NB4 (cell line): ENCODE measurements at regions not wholly inside any gene's neighbourhood (a gene's known extent, or its start where the extent isn't known, plus 50 kb on each side); places are given as distances from the start of the nearest gene placed in this dataset.
"Not testable (repeated sequence)": the region's sequence is repeated elsewhere in the genome, so short reads cannot be mapped to it uniquely, and the experiment has no call there.

Source experiments
- DNase-seq: peaks from one replicate; pipeline ENCODE4 v3.0.0; 2010; ENCODE audit warnings: low read depth
- H3K4me3 ChIP-seq: one replicate; pipeline ENCODE4 v1.5.1; 2011; ENCODE audit warnings: mild to moderate bottlenecking, low read depth, low read length, moderate library complexity
- MYC ChIP-seq: IDR thresholded peaks from 2 replicates; pipeline ENCODE4 v1.6.1; 2011; ENCODE audit warnings: low read depth, low read length
- POLR2A ChIP-seq: IDR thresholded peaks from 2 replicates; pipeline ENCODE4 v1.6.1; 2011; ENCODE audit warnings: mild to moderate bottlenecking; ENCODE audit not compliant: insufficient read length; ENCODE audit errors: extremely low read depth
- TF ChIP-seq, protein P1 (sequence below): IDR thresholded peaks from one replicate; pipeline ENCODE4 v1.5.1; 2012; ENCODE audit warnings: low read depth, low read length
- TF ChIP-seq, protein P2 (sequence below): IDR thresholded peaks from 2 replicates; pipeline ENCODE4 v1.6.1; 2011; ENCODE audit warnings: low read depth, low read length

DNA sequence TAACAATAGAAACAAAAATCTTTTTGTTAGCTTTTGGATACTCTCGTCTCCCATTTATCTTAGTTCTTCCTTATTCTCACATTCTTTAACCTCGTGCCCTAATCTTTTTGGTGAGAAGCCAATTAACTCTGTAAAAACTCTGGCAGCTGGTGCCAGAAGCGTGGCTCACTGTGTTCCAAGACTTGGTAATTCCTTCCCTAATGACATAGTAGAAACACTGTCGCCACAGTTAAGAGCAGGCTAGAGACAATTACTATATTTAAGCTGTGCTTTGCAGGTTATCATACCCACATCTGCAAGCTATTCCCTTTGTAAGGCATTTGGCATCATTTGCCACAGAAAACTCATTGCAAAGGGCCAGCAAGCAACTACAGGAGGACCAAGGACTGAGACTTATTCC is 160.9 kb upstream of the PIK3R1 start:
- no peak for TF ChIP-seq MYC
- TF ChIP-seq POLR2A = no peak
- TF ChIP-seq, protein P1, sequence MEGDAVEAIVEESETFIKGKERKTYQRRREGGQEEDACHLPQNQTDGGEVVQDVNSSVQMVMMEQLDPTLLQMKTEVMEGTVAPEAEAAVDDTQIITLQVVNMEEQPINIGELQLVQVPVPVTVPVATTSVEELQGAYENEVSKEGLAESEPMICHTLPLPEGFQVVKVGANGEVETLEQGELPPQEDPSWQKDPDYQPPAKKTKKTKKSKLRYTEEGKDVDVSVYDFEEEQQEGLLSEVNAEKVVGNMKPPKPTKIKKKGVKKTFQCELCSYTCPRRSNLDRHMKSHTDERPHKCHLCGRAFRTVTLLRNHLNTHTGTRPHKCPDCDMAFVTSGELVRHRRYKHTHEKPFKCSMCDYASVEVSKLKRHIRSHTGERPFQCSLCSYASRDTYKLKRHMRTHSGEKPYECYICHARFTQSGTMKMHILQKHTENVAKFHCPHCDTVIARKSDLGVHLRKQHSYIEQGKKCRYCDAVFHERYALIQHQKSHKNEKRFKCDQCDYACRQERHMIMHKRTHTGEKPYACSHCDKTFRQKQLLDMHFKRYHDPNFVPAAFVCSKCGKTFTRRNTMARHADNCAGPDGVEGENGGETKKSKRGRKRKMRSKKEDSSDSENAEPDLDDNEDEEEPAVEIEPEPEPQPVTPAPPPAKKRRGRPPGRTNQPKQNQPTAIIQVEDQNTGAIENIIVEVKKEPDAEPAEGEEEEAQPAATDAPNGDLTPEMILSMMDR = no peak
- DNase-seq = no peak
- no peak overlapping the region for H3K4me3 ChIP-seq

DNA sequence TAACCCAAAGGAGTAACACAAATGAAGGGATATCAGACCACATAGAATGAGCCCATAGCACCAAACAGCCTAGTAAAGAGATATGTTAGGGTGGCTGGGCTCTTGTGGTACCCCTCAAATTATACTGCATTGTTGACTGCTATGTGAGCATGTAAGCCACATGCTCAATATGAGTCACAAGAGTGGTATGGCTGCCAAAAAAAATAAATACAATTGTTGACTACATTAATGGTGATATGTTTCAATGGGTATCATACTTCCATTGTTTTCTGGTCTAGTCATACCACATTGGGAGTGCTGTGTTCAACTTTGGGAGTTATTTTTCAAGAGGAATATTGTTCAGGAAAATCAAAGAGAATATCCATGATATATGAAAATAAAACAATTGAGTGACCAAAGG is 162.4 kb upstream of the PIK3R1 start:
- H3K4me3 ChIP-seq = no peak overlapping the region
- no peak for DNase-seq
- TF ChIP-seq, protein P2, sequence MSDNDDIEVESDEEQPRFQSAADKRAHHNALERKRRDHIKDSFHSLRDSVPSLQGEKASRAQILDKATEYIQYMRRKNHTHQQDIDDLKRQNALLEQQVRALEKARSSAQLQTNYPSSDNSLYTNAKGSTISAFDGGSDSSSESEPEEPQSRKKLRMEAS = no peak
- TF ChIP-seq POLR2A (no peak), MYC (no peak)
- TF ChIP-seq, protein P1 = no peak

DNA sequence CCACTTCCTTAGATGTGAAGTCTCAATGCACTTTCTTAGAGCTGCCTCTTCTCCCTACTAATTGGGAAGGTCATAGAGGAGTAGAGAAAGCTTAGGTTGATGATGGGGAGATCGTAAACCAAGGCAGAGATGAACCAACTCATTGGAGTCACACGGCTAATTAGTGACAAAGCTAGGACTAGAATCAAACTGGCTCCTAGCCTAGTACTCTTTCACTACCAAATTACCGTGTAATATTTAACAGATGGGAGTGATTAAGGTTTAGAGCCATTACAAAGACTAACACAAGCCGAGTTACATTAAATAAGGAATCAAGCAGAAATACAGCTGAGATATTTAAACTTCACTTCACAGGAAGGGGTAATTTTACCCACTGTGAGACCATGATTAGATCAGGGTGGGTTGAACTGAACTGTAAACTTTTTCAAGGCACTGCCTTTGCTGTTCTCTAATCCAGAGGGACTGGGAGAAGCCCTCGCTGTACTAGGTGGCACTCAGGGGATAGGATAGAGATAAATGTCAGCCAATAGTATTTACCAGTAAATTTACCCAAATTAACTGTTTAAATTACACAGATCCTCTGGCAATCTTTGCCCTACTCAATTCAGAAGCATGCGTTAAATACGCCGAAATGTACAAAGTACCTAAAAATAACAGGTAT is 166.4 kb upstream of the PIK3R1 start:
- TF ChIP-seq, protein P2 = no peak
- TF ChIP-seq, protein P1 = no peak
- TF ChIP-seq POLR2A = no peak
- TF ChIP-seq MYC = no peak
- H3K4me3 ChIP-seq = no peak overlapping the region
- no peak for DNase-seq

DNA sequence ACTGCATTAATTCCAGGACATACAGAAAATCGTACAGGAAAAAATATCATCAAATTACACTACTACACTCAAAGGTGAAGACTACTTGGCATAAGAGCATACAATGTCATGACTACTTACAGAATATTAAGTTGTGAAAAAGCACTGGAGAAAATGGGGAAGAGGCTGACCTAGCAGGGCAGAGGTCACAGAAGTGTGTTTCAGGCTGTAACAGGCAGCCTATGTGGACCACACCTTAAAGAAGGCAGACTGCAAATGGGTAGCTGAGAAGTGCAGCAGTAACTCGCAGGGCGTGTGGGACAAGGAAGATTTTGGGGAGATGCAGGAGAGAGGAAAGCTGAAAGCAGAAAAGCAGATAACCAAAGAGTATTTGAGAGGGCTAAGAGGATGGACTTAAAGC is 167.0 kb upstream of the PIK3R1 start:
- DNase-seq = no peak
- TF ChIP-seq, protein P2 = no peak
- TF ChIP-seq, protein P1 = no peak
- TF ChIP-seq MYC (no peak), POLR2A (no peak)
- H3K4me3 ChIP-seq = no peak overlapping the region

DNA sequence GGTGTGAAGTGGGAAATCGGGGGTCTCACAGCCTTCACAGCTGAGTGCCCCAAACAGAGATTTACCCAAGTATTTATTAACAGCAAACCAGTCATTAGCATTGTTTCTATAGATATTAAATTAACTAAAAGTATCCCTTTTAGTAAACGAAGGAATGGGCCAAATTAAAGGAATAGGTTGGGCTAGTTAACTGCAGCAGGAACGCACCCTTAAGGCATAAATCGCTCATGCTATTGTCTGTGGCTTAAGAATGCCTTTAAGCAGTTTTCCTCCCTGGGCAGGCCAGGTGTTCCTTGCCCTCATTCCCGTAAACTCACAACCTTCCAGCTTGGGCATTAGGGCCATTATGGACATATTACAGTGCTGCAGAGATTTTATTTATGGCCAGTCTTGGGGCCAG is 167.5 kb upstream of the PIK3R1 start:
- H3K4me3 ChIP-seq = not testable (repeated sequence)

DNA sequence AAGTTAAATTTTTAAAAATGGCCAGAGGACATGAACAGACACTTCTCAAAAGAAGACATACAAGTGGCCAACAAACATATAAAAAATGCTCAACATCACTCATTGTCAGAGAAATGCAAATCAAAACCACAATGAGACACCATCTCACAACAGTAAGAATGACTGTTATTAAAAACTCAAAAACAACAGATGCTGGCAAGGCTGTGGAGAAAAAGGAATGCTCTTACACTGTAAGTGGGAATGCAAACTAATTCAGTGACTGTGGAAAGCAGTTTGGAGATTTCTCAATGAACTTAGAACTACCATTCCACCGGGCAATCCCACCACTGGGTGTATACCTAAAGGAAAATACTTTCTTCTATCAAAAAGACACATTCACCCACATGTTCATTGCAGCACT is 168.5 kb upstream of the PIK3R1 start:
- no peak for DNase-seq
- H3K4me3 ChIP-seq = no peak overlapping the region

More for the DNA sequence above, 167.5 kb upstream of the PIK3R1 start:
- not testable (repeated sequence) for DNase-seq

More for the DNA sequence above, 168.5 kb upstream of the PIK3R1 start:
- TF ChIP-seq MYC (no peak), POLR2A (no peak)
- TF ChIP-seq, protein P1 = no peak
- TF ChIP-seq, protein P2 = no peak
